NAMALWA (cell line): ENCODE measurements at regions not wholly inside any gene's neighbourhood (a gene's known extent, or its start where the extent isn't known, plus 50 kb on each side); places are given as distances from the start of the nearest gene placed in this dataset.
"Not testable (repeated sequence)": the region's sequence is repeated elsewhere in the genome, so short reads cannot be mapped to it uniquely, and the experiment has no call there.

ENCODE experiments used
- DNase-seq: peaks from one replicate; pipeline ENCODE4 v3.0.0-alpha.2; 2015; ENCODE audit warnings: low spot score

GRCh38 chr7:109757713-109758112, 1188.0 kb downstream of the DNAJB9 start:
- no peak for DNase-seq

GRCh38 chr7:109763611-109764010, 1193.9 kb downstream of the DNAJB9 start:
- DNase-seq: no peak

GRCh38 chr7:109772161-109772560, 1202.5 kb downstream of the DNAJB9 start:
- no peak for DNase-seq

- no peak for DNase-seq
These were observed 1213.1 kb downstream of the DNAJB9 start for GRCh38 chr7:109782806-109783205.

GRCh38 chr7:109806548-109806947, 1236.9 kb downstream of the DNAJB9 start:
- DNase-seq: no peak

- no peak for DNase-seq
These were observed 1251.5 kb downstream of the DNAJB9 start for GRCh38 chr7:109821156-109821555.

GRCh38 chr7:109834851-109835250, 1256.1 kb upstream of the LRRN3 start:
- no peak for DNase-seq

GRCh38 chr7:109835577-109835976, 1255.3 kb upstream of the LRRN3 start:
- DNase-seq: no peak

GRCh38 chr7:109836016-109836415, 1254.9 kb upstream of the LRRN3 start:
- no peak for DNase-seq

- no peak for DNase-seq
These were observed 1248.5 kb upstream of the LRRN3 start for GRCh38 chr7:109842386-109842785.

GRCh38 chr7:109844362-109844761, 1246.6 kb upstream of the LRRN3 start:
- peak; percentile 13 for DNase-seq

GRCh38 chr7:109864230-109864629, 1226.7 kb upstream of the LRRN3 start:
- DNase-seq: no peak

- DNase-seq: no peak
These were observed 1222.6 kb upstream of the LRRN3 start for GRCh38 chr7:109868215-109868860.

GRCh38 chr7:109873296-109873695, 1217.6 kb upstream of the LRRN3 start:
- DNase-seq: no peak

- DNase-seq: no peak
These were observed 1211.6 kb upstream of the LRRN3 start for GRCh38 chr7:109879287-109879828.

GRCh38 chr7:109890622-109891021, 1200.3 kb upstream of the LRRN3 start:
- no peak for DNase-seq

GRCh38 chr7:109893231-109893630, 1197.7 kb upstream of the LRRN3 start:
- DNase-seq: no peak

- no peak for DNase-seq
These were observed 1195.4 kb upstream of the LRRN3 start for GRCh38 chr7:109895536-109895935.

GRCh38 chr7:109901926-109902325, 1189.0 kb upstream of the LRRN3 start:
- DNase-seq: no peak

GRCh38 chr7:109905368-109906065, 1185.4 kb upstream of the LRRN3 start:
- not testable (repeated sequence) for DNase-seq

GRCh38 chr7:109915670-109916069, 1175.3 kb upstream of the LRRN3 start:
- DNase-seq: no peak

- DNase-seq: no peak
These were observed 1164.2 kb upstream of the LRRN3 start for GRCh38 chr7:109926738-109927137.

GRCh38 chr7:109930049-109930448, 1160.9 kb upstream of the LRRN3 start:
- DNase-seq: no peak

GRCh38 chr7:109939207-109939606, 1151.7 kb upstream of the LRRN3 start:
- DNase-seq: no peak
